ENCODE measurements at regions not wholly inside any gene's neighbourhood (a gene's known extent, or its start where the extent isn't known, plus 50 kb on each side); places are given as distances from the start of the nearest gene placed in this dataset.

GRCh38 chr10:78972160-78972946 lies 96.4 kb upstream of the ZMIZ1 start:
- ChIA-PET POLR2A (no interaction called here), CTCF (no interaction called here)
- no peak for TF ChIP-seq LEF1 (IDR thresholded peaks at IDR 0.05; ENCODE audit: borderline replicate concordance)
- no peak for TF ChIP-seq FOXK2 (IDR thresholded peaks at IDR 0.05)
- TF ChIP-seq BHLHE40 (IDR thresholded peaks at IDR 0.05; ENCODE audit: borderline replicate concordance) = no peak
- no peak for TF ChIP-seq SUZ12 (IDR thresholded peaks at IDR 0.05)
- no peak for DNase-seq (ENCODE audit: extremely low spot score)

- DNase-seq (ENCODE audit: extremely low spot score) = peak; percentile 86
- TF ChIP-seq TARDBP (IDR thresholded peaks at IDR 0.05) (peak; percentile 62; the same call in 1 of the 2 replicates), NFRKB (IDR thresholded peaks at IDR 0.05) (no peak), L3MBTL2 (conservative IDR thresholded peaks at IDR 0.05) (peak; percentile 36; the same call in 1 of the 2 replicates), PKNOX1 (IDR thresholded peaks at IDR 0.05) (peak; percentile 96), ELF4 (IDR thresholded peaks at IDR 0.05) (no peak), LEF1 (IDR thresholded peaks at IDR 0.05; ENCODE audit: borderline replicate concordance) (no peak)
- CTCF ChIA-PET = no interaction called here
- POLR2A ChIA-PET = interaction anchor here (0.6 to 1.1 kb wide), 11 partner anchors 11 to 222 kb away, joined by 3 to 6 read pairs (median 3); no protein-coding TSS in a partner anchor
Measured at GRCh38 chr10:78972947-78973900, 95.5 kb upstream of the ZMIZ1 start.

GRCh38 chr10:78973901-78974616 lies 94.7 kb upstream of the ZMIZ1 start:
- DNase-seq (ENCODE audit: extremely low spot score) = peak; percentile 60
- CTCF ChIA-PET = interaction anchor here (1.3 to 1.5 kb wide), 3 partner anchors 11 to 221 kb away, joined by 4 to 6 read pairs (median 6); no protein-coding TSS in a partner anchor
- TF ChIP-seq LEF1 (IDR thresholded peaks at IDR 0.05; ENCODE audit: borderline replicate concordance) = no peak
- TF ChIP-seq FOXK2 (IDR thresholded peaks at IDR 0.05) = no peak
- no peak for TF ChIP-seq SUZ12 (IDR thresholded peaks at IDR 0.05)
- TF ChIP-seq HDGF (IDR thresholded peaks at IDR 0.05; ENCODE audit: borderline replicate concordance) = no peak
- no peak; the same call in 1 of the 2 replicates for TF ChIP-seq L3MBTL2 (conservative IDR thresholded peaks at IDR 0.05)
- no peak for TF ChIP-seq ELF4 (IDR thresholded peaks at IDR 0.05)
- TF ChIP-seq PKNOX1 (IDR thresholded peaks at IDR 0.05) = no peak
- TF ChIP-seq TARDBP (IDR thresholded peaks at IDR 0.05) = no peak
- TF ChIP-seq NFRKB (IDR thresholded peaks at IDR 0.05) = no peak
- no peak for TF ChIP-seq SP1 (IDR thresholded peaks at IDR 0.05)
- TF ChIP-seq ARNT (IDR thresholded peaks at IDR 0.05) = no peak
- no peak for TF ChIP-seq FOXM1 (IDR thresholded peaks at IDR 0.05; ENCODE audit: borderline replicate concordance)
- no peak for TF ChIP-seq ZNF384 (IDR thresholded peaks at IDR 0.05)
- TF ChIP-seq CTBP1 (IDR thresholded peaks at IDR 0.05; ENCODE audit: borderline replicate concordance) = no peak
- no peak for TF ChIP-seq BHLHE40 (IDR thresholded peaks at IDR 0.05; ENCODE audit: borderline replicate concordance)
- TF ChIP-seq FOXA1 (IDR thresholded peaks at IDR 0.05) = no peak
- POLR2A ChIA-PET = interaction anchor here (0.6 to 1.2 kb wide), 15 partner anchors 11 to 221 kb away, joined by 3 to 6 read pairs (median 3); no protein-coding TSS in a partner anchor

- ChIA-PET CTCF (interaction anchor here (0.6 to 1.5 kb wide), 5 partner anchors 10 to 1642 kb away, joined by 3 to 6 read pairs (median 4); no protein-coding TSS in a partner anchor), POLR2A (interaction anchor here (0.5 to 1.2 kb wide), 11 partner anchors 10 to 736 kb away, joined by 3 to 5 read pairs (median 3); no protein-coding TSS in a partner anchor)
- 0 out of 2 replicates have a peak, but pooled peaks have one; percentile 21 for TF ChIP-seq L3MBTL2 (conservative IDR thresholded peaks at IDR 0.05)
- no peak for TF ChIP-seq SP1 (IDR thresholded peaks at IDR 0.05)
- no peak for TF ChIP-seq ARNT (IDR thresholded peaks at IDR 0.05)
- TF ChIP-seq FOXK2 (IDR thresholded peaks at IDR 0.05) = no peak
- peak; percentile 73 for DNase-seq (ENCODE audit: extremely low spot score)
Measured at GRCh38 chr10:78974617-78975317, 94.0 kb upstream of the ZMIZ1 start.

GRCh38 chr10:78975926-78976325 lies 92.8 kb upstream of the ZMIZ1 start:
- ChIA-PET POLR2A (no interaction called here), CTCF (no interaction called here)
- TF ChIP-seq FOXK2 (IDR thresholded peaks at IDR 0.05) = no peak
- TF ChIP-seq HDGF (IDR thresholded peaks at IDR 0.05; ENCODE audit: borderline replicate concordance) = no peak
- DNase-seq (ENCODE audit: extremely low spot score) = no peak

Measured in HEK293T (cell line).